ENCODE measurements at regions not wholly inside any gene's neighbourhood (a gene's known extent, or its start where the extent isn't known, plus 50 kb on each side); places are given as distances from the start of the nearest gene placed in this dataset.

DNA sequence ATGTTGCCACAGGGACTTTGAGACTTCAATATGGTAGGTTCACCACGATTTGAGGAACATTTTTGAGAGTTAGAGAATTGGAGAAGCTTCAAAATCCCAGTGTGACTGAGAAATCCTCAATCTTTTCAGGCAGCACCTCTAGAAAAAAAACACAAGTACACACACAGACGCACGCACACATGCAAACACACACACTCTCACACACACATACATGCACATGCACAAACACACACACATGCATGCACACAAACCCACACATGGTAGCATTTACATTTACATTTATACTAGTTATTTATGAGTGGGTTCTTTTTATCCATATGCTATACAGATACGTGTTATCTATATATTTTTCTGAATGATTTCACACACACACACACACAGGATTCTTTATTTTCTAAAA lies 901.9 kb downstream of the GATA3 start:
- Histone ChIP-seq H3K27me3 (ENCODE audit: control insufficient read depth, insufficient read depth, low read length) (no peaks in the 10 kb centered on the region), H3K4me3 (ENCODE audit: low read depth, low read length) (no peak overlapping the region), H3K9me3 (ENCODE audit: control insufficient read depth, insufficient read depth, low read length) (peaks cover 13% of the 10 kb centered on the region), H3K27ac (ENCODE audit: low read depth, low read length) (no peak overlapping the region)
- DNase-seq (ENCODE audit: low read depth, low spot score) = no peak
- ChIA-PET CTCF (no interaction called here), POLR2A (no interaction called here)
- TF ChIP-seq, protein P1, sequence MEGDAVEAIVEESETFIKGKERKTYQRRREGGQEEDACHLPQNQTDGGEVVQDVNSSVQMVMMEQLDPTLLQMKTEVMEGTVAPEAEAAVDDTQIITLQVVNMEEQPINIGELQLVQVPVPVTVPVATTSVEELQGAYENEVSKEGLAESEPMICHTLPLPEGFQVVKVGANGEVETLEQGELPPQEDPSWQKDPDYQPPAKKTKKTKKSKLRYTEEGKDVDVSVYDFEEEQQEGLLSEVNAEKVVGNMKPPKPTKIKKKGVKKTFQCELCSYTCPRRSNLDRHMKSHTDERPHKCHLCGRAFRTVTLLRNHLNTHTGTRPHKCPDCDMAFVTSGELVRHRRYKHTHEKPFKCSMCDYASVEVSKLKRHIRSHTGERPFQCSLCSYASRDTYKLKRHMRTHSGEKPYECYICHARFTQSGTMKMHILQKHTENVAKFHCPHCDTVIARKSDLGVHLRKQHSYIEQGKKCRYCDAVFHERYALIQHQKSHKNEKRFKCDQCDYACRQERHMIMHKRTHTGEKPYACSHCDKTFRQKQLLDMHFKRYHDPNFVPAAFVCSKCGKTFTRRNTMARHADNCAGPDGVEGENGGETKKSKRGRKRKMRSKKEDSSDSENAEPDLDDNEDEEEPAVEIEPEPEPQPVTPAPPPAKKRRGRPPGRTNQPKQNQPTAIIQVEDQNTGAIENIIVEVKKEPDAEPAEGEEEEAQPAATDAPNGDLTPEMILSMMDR (IDR thresholded peaks at IDR 0.05; ENCODE audit: low read depth, low read length) = no peak

- CTCF ChIA-PET = no interaction called here
- Histone ChIP-seq H3K27ac (ENCODE audit: low read depth, low read length) (no peak overlapping the region), H3K4me3 (ENCODE audit: low read depth, low read length) (no peak overlapping the region), H3K27me3 (ENCODE audit: control insufficient read depth, insufficient read depth, low read length) (no peaks in the 10 kb centered on the region), H3K9me3 (ENCODE audit: control insufficient read depth, insufficient read depth, low read length) (peaks cover 4% of the 10 kb centered on the region)
- TF ChIP-seq, protein P1 (IDR thresholded peaks at IDR 0.05; ENCODE audit: low read depth, low read length) = no peak
- DNase-seq (ENCODE audit: low read depth, low spot score) = no peak
- POLR2A ChIA-PET = no interaction called here
Measured at GRCh38 chr10:8962249-8962648, 907.8 kb downstream of the GATA3 start.

DNA sequence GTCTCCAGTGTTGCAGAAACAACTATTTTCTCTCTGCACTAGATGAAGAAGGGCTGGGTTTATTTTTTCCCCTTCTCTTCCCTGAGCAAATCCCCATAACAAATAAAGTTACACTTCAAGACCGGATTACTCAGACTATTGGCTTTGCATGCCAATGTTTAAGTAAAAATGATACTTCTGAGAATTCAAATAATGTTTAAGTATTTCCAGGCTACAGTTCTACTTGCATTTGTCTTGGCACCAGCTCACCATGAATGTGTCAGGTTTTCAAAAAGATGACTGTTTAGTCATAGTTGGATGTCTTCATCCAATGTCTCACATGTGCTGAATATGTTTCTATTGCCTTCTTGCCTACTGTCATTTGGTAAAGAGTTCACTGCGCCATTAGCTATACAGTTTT lies 912.6 kb downstream of the GATA3 start:
- no peak overlapping the region for H3K27ac ChIP-seq (ENCODE audit: low read depth, low read length)
- H3K9me3 ChIP-seq (ENCODE audit: control insufficient read depth, insufficient read depth, low read length) = no peaks in the 10 kb centered on the region
- no peak for DNase-seq (ENCODE audit: low read depth, low spot score)
- POLR2A ChIA-PET = no interaction called here
- no peaks in the 10 kb centered on the region for H3K27me3 ChIP-seq (ENCODE audit: control insufficient read depth, insufficient read depth, low read length)
- CTCF ChIA-PET = no interaction called here
- H3K4me3 ChIP-seq (ENCODE audit: low read depth, low read length) = no peak overlapping the region
- TF ChIP-seq, protein P1 (IDR thresholded peaks at IDR 0.05; ENCODE audit: low read depth, low read length) = no peak

DNA sequence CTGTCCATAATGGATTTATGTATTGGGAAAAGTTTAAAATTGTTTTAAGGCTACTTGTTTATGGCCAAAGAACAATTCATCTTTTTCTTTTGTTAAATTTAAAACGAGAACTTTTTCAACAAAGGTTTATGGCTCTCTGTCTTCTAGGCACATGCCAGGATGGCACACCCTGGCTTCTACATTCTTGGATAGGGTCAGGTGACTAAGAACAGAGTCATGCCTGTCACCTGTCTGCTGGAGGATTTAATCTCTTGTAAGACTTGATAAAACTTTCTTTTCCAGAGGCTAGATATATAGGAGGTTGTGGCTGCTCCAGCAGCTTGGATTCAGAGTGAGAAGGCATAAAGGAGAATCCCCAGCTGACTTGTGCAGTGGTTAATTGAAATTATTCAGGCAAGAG lies 915.4 kb downstream of the GATA3 start:
- Histone ChIP-seq H3K27me3 (ENCODE audit: control insufficient read depth, insufficient read depth, low read length) (no peaks in the 10 kb centered on the region), H3K4me3 (ENCODE audit: low read depth, low read length) (no peak overlapping the region), H3K27ac (ENCODE audit: low read depth, low read length) (no peak overlapping the region), H3K9me3 (ENCODE audit: control insufficient read depth, insufficient read depth, low read length) (no peaks in the 10 kb centered on the region)
- DNase-seq (ENCODE audit: low read depth, low spot score) = no peak
- TF ChIP-seq, protein P1 (IDR thresholded peaks at IDR 0.05; ENCODE audit: low read depth, low read length) = no peak
- POLR2A ChIA-PET = no interaction called here
- CTCF ChIA-PET = no interaction called here

DNA sequence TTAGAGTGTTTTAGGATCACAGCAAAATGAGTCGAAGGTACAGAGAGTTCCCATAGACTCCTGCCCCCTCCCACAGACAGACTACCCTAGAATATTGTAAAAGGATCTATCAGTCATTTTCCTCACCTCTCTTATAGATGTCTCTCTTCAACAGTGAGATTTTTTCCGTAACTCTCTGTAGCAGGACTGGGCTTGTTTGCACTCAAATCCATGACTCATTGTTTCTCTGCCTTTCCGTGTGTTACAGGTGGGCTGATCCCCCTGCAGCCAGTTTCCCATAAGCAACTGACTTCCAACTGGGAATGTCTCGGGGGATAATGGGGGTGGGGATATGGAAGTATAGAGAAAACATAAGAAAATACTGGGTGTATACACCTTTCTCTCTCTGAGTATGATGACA lies 921.0 kb downstream of the GATA3 start:
- Histone ChIP-seq H3K9me3 (ENCODE audit: control insufficient read depth, insufficient read depth, low read length) (no peaks in the 10 kb centered on the region; the same call in 1 of the 2 replicates), H3K4me3 (ENCODE audit: low read depth, low read length) (no peak overlapping the region), H3K27ac (ENCODE audit: low read depth, low read length) (no peak overlapping the region), H3K27me3 (ENCODE audit: control insufficient read depth, insufficient read depth, low read length) (no peaks in the 10 kb centered on the region)
- TF ChIP-seq, protein P1 (IDR thresholded peaks at IDR 0.05; ENCODE audit: low read depth, low read length) = no peak
- POLR2A ChIA-PET = no interaction called here
- CTCF ChIA-PET = no interaction called here
- no peak for DNase-seq (ENCODE audit: low read depth, low spot score)

Data from AG04450 (cell line).